Fibroblast of skin of left quadriceps (primary cell): ENCODE measurements at regions not wholly inside any gene's neighbourhood (a gene's known extent, or its start where the extent isn't known, plus 50 kb on each side); places are given as distances from the start of the nearest gene placed in this dataset.
A peak's percentile ranks its signal among the peaks of the same experiment; 100 is the strongest.

ENCODE experiments used
- DNase-seq, 2 experiments: peaks; one replicate each; pipeline ENCODE4 v3.0.0-alpha.2; 2013; ENCODE audit warnings: low read depth in 2 of 2

DNA sequence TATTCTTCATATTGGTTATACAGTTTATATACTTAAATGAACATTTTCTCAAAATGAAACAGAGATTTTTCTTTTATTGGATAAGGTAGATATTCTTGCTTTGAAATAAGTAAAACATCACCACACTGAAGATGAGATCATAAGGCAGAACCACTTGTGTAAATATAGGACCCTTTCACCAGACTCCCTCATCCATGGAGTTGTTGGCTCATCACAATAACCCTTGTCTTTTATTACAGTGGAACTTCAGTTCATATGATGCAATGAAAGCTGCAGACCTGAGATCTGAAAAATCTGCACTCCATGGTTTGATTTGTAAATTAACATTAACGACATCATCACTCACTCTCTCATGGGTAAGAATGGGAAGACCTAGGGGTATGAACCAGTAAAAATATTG lies 51.9 kb upstream of the DBX2 start:
- DNase-seq, result no peak

DNA sequence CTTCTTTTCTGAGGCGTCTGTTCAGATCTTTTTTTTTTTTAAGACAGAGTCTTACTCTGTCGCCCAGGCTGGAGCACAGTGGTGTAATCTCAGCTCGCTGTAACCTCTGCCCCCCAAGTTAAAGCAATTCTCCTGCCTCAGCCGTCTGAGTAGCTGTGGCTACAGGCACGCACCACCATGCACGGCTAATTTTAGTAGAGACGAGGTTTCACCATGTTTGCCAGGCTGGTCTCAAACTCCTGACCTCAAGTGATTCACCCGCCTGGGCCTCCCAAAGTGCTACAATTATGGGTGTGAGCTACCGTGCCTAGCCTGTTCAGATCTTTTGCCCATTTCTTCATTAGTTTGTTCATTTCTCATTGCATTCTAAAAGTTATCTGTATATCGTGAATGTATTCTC lies 55.1 kb upstream of the DBX2 start:
- no peak for DNase-seq

DNA sequence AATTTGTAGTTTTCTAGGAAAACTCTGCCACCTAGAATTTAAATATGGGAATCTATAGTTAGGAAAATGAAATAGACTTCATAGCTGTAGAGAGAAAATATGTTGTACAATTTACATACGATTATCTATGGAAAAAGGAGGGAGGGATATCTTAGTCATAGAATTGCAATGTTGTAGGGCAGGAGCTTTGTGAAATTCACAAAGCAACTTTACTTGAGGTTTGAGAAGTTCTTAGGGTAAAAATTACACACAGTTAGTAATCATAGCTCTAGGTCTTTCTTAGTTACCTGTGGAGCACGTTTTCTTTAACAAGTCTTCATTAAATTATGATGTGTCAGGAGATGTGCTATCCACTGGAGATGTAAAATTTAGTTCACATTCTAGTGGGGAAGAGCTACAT lies 61.4 kb upstream of the DBX2 start:
- no peak for DNase-seq

DNA sequence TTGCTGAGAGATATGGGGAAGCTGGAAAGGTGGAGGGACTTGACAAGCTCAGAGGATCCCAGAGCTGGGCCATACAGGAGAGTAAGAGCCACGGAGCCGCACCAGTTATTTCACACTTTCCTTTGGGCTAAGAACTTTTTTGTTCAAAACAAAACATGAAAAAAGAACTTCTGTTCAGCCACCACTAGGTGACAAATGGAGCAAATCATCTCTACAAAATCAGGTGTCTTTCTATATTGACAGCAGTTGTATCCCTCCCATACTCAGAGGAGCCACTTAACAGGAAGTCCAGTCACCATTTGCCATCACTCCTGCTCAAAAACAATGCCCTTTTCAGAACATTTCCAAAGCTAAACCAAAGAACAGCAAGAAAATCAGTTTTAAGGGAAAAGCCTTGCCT lies 70.3 kb upstream of the DBX2 start:
- DNase-seq, result no peak

DNA sequence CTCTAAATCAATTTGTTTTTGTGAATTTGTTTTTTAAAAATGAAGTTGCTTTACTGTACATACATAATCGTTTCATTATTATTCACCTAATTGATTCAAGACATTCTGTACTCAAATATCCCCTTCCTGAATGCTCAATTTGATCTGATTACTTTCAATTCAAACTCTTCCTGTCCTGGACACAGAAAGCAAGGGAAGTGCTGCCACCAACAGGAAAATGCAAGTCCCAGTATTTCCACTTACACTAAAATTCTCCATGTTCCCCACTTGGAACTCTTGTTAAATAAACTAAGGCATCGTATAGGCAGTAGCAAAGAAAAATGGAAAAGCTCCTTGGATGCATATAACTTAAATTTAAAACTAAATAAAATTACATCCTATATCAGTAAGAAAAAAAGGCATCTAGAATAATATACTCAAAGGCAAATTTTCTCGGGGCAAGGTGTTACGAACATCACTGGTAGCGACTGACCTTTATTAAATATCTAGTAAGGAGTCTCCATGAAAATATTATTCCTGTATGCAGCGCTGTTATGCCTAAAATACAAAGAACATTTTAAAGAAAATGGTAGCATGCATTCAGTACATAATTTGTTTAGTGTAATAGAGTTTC lies 72.0 kb upstream of the DBX2 start:
- DNase-seq, result peak; percentile 1

DNA sequence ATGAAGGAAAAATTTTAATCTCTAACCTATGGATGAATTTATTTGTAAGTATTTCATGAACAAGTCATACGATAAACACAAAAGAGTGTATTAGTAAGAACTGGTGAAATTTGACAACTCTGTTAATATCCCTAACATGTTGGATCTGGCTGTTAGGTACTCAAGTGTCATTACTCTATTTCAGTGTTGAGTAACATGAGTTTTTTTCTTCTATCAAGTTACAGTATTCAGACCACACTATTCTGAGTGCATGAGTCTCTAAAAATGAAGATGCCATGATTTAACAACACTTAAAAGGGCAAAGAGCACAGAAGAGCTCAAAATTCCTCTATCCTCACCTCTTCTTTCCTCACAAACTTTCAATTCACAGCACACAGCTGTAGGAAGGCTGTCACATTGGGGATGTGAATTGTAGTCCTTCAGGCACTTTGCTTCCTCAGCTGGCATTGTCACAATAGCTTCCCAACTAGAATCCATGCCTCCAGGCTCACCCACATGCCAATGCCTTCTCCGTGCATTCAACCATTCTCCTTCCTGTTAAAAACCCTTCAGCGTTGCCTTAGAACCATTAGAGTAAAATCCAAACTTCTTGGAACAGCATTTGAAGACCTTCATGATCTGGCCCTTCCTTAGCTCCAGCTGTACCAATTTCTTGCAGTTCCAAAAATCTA lies 73.7 kb upstream of the DBX2 start:
- no peak for DNase-seq

DNA sequence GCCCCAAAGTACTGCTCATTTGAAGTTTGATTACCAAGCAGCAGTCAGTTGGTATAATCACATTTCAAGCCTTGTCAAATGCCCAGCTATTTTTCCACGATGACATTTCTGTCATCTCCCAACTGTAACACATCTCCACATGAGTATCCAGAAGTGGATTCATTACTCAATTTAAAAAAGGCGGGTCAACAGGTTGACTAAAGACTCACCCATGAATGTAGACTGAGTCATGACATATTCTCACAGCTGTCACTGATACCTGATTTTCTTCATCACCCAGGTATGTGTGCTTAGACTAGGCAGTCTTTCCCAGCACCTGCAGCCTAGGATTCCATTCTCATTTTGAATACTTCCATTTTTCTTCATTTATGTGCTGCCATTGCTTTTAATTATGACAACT lies 75.1 kb upstream of the DBX2 start:
- no peak for DNase-seq

DNA sequence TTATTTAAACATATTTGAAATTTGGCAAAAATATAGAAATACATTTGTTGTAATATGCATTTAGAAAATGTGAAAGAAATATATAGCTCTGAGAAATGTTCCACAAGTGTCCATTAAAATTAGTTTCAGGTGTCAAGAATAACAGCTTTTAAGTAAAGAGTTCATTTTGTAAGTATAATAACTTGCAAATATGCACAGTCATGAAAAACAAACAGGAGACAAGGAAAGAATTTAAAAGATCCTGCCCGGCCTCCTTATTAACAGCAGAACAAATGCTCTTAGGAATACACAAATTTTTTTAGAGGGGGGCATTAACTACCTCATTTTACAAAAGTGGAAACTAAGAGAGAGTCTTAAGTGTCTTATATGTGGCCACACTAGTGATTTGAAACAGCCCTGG lies 77.7 kb upstream of the DBX2 start:
- DNase-seq, result no peak

DNA sequence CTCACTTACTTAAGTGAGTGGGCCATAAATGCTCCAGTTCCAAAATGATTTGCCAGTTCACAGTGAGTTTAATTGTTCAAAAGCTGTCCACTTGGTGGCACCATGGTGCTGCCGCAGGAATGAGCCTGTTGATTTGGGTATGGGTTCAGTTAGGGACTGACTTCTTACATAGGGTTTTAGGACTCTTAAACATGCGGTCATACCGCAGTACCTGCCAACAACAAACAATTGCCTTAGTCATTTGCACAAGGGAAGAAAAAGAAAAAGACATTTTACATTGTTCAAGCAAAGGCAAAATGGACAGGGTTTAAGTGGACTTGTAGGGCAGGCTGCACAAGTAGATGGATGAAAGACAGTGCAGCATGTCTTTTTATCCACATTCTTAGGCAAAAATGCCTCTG lies 80.0 kb upstream of the DBX2 start:
- peak; percentile 11 to 13 for DNase-seq

DNA sequence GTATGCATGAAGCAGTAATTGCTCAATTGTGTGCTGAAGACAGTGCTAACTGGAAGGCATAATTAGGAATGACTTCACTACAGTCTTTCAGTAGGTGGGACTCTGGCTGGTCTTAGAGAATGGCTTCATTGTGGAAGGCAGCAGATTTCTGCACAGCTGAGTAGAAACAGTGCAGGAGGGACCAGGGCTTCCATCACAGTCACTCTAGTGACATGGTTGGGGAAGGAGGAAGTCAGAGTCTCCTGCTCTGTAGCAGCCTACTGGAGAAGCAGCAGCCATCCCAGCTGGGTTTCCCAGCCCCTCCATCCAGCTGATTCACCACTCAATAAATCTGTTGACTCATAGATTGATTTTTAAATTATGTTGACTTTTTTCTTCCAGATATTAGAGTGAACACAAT lies 80.6 kb upstream of the DBX2 start:
- no peak for DNase-seq

DNA sequence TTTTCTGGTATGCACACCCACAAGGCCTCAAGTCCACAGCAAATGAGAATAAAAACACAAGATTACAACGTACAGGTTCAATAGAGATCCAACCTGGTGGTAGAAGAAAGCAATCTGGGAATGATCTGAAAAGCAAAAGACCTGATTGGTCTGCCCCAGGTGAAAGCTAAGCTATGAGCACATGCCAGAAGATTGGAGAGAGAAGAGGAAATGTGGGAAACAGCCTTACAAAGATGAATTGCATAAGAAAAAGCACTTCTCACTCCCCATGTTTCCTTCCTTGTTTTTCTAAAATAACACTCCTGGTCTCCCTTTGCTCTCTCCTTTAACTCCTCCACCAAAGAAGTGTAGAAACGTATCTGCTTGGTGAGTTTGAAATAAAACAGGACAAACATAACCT lies 77.3 kb upstream of the ANO6 start:
- no peak for DNase-seq

DNA sequence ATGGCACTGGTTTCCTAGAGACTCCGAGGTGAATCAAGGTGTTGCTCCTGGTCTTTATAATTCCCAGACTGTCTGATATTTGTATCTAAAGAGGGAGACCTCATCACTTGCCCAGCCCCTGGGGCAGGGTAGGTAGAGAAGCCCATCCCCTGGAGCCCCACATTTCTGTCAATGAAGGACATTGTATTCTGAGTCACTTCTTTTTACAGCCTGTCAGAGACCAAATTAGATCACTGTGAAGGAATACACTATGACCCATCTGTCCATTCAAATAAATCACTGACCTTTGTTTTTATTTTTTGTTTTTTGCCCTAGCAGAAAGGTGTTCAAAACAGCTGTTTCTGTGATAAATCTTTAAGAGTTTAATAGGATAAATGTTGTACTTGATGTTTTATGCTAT lies 67.9 kb upstream of the ANO6 start:
- DNase-seq, result no peak

DNA sequence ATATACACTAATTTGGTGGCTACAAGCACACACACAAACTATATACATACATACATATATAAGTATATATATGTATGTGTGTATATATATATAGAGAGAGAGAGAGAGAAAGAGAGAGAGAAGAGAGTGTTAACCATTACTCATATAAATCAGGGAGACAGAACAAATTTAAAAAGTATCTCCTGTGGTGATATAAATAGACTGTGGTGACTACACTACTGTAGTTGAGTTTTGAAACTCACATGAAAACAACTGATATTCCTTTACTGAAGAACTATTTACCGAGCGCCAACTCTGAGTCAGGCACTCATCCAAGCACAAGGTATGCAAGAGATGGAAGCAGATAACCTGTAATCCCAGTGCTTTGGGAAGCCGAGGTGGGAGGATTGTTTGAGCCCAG lies 67.3 kb upstream of the ANO6 start:
- DNase-seq, result no peak

DNA sequence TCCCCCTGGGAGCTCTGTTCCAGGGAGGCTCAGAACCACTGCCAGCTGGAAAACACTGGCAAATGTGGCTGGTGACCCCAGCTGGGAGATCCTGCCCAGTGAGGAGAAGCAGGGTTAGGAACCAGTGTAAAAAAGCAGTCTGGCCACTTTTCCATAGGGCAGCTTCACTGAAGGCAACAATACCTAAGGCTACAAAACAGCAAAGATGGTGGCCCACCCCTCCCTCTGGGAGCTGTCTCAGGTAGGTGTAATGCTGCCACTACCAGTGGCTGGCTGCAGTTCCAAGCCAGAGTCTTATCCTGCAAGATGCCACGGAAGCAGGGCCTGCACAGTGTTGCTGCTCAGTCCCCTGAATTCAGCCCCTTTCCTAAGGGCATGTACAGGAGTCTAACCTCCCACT lies 50.6 kb upstream of the ANO6 start:
- DNase-seq, result no peak

DNA sequence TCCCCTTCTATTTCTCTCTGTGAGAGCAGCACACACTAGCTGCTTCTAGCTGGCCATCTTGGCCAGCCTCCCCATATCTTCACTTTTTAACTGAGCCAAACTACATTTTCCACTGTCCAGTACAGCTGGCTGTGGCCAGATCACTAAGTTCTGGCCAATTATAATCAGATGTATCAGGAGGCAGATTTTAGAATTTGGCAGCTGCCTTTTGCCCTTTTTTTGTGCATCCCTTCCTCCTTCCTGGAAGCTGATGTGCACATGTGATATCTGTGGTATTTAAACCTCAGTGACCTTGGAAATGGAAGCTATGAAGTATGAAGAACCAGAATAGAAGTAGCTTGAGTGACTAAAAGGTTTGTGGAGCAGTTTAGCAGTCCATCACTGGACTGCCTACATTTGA lies 49.8 kb upstream of the ANO6 start:
- no peak for DNase-seq
